K562 (cell line): ENCODE measurements at regions not wholly inside any gene's neighbourhood (a gene's known extent, or its start where the extent isn't known, plus 50 kb on each side); places are given as distances from the start of the nearest gene placed in this dataset.

ENCODE experiments used
- ARNT ChIP-seq, 2 experiments: fragments of 450-650 bp; IDR thresholded peaks; 2 replicates each; pipeline ENCODE4 v1.6.1; 2016; ENCODE audit warnings: mild to moderate bottlenecking in 1 of 2
- CTBP1 ChIP-seq: fragments of 450-650 bp; IDR thresholded peaks from 2 replicates; pipeline ENCODE4 v1.6.1; 2016; ENCODE audit warnings: borderline replicate concordance
- CXXC5 ChIP-seq: fragments of 250-450 bp; sonication (Bioruptor Pico); IDR thresholded peaks from 2 replicates; pipeline ENCODE4 v1.8.0; 2022; ENCODE audit warnings: inconsistent platforms, mild to moderate bottlenecking, moderate library complexity
- DACH1 ChIP-seq: fragments of 450-650 bp; IDR thresholded peaks from 2 replicates; pipeline ENCODE4 v1.6.1; 2018; ENCODE audit not compliant: partially characterized antibody
- DPF2 ChIP-seq: fragments of 450-650 bp; IDR thresholded peaks from 2 replicates; pipeline ENCODE4 v1.6.1; 2016
- EP300 ChIP-seq: IDR thresholded peaks from 2 replicates; pipeline ENCODE4 v1.6.1; 2012; ENCODE audit warnings: low read length, improper control_type of control experiment
- ETV6 ChIP-seq, 3 experiments: fragments of 150-350 bp in 1 of 3; sonication (generic) in 1 of 3; formaldehyde crosslinking in 1 of 3; IDR thresholded peaks; 2 replicates each; pipeline versions ENCODE4 v1.6.1 to v1.8.0; 2014 to 2022; ENCODE audit warnings: borderline replicate concordance in 2 of 3, low read depth in 2 of 3, antibody characterized with exemption in 1 of 3, low read length in 1 of 3, mild to moderate bottlenecking in 1 of 3, missing genetic modification reagents in 1 of 3
- HDAC2 ChIP-seq: fragments of 450-650 bp; IDR thresholded peaks from 2 replicates; pipeline ENCODE4 v1.6.1; 2016; ENCODE audit warnings: mild to moderate bottlenecking
- HINFP ChIP-seq: fragments of 450-650 bp; conservative IDR thresholded peaks from 2 replicates; pipeline ENCODE4 v1.6.1; 2016; ENCODE audit warnings: missing genetic modification characterization, low read depth, mild to moderate bottlenecking, control low read depth, missing compliant biosample characterization
- NFIC ChIP-seq: fragments of 450-650 bp; IDR thresholded peaks from 2 replicates; pipeline ENCODE4 v1.6.1; 2017; ENCODE audit warnings: mild to moderate bottlenecking, inconsistent platforms
- RNF219 ChIP-seq: fragments of 250-450 bp; sonication (Bioruptor Pico); IDR thresholded peaks from 2 replicates; pipeline ENCODE4 v1.5.0; 2022; ENCODE audit warnings: mild to moderate bottlenecking
- SMAD3 ChIP-seq: fragments of 450-650 bp; formaldehyde crosslinking; conservative IDR thresholded peaks from 2 replicates; pipeline ENCODE4 v1.4.0; 2020; ENCODE audit warnings: mild to moderate bottlenecking
- SOX6 ChIP-seq: fragments of 450-650 bp; IDR thresholded peaks from 2 replicates; pipeline ENCODE4 v1.6.1; 2014; ENCODE audit warnings: mild to moderate bottlenecking
- TAL1 ChIP-seq: fragments of 450-650 bp; IDR thresholded peaks from 2 replicates; pipeline ENCODE4 v1.6.1; 2016; ENCODE audit warnings: mild to moderate bottlenecking
- TEAD4 ChIP-seq, 2 experiments: sonication (generic) in 1 of 2; formaldehyde crosslinking in 1 of 2; IDR thresholded peaks; 2 replicates each; pipeline versions ENCODE4 v1.6.1 to v1.8.0; 2012 to 2022; ENCODE audit warnings: borderline replicate concordance in 1 of 2, inconsistent platforms in 1 of 2, low read length in 1 of 2, mild to moderate bottlenecking in 1 of 2, missing genetic modification reagents in 1 of 2
- ZBTB7A ChIP-seq: IDR thresholded peaks from 2 replicates; pipeline ENCODE4 v1.6.1; 2011; ENCODE audit warnings: low read depth, mild to moderate bottlenecking, low read length, moderate library complexity, borderline replicate concordance; ENCODE audit not compliant: control insufficient read depth
- ZNF436 ChIP-seq: fragments of 250-450, 450-650 bp; sonication (Bioruptor Pico); formaldehyde crosslinking; IDR thresholded peaks from 2 replicates; pipeline ENCODE4 v1.7.0; 2020; ENCODE audit warnings: mild to moderate bottlenecking

GRCh38 chr3:177300039-177300833 lies 103.0 kb upstream of the TBL1XR1 start (continued):
- TF ChIP-seq TEAD4 (IDR thresholded peaks at IDR 0.05; ENCODE audit: low read length) (peak; percentile 70), TEAD4 (CRISPR knock-in tag; IDR thresholded peaks at IDR 0.05; ENCODE audit: borderline replicate concordance) (no peak), CXXC5 (peak; percentile 53; the same call in 1 of the 2 replicates), NFIC (peak; percentile 39; the same call in 1 of the 2 replicates), ZBTB7A (peak; percentile 27; the same call in 1 of the 2 replicates), SMAD3 (CRISPR knock-in tag) (no peak), ARNT (IDR thresholded peaks at IDR 0.05) (peak in 1 of 2 experiments; percentile 21; a peak in 1 of 4 replicates), ZNF436 (CRISPR knock-in tag) (no peak), HDAC2 (peak; percentile 46; the same call in 1 of the 2 replicates), SOX6 (peak; percentile 58), HINFP (no peak), DPF2 (peak; percentile 83), RNF219 (CRISPR knock-in tag) (no peak), TAL1 (peak; percentile 62), EP300 (peak; percentile 56; the same call in 1 of the 2 replicates), CTBP1 (peak; percentile 69), ETV6 (IDR thresholded peaks at IDR 0.05; ENCODE audit: borderline replicate concordance in 1 of 2, low read depth in 2 of 2, low read length in 1 of 2) (0 out of 4 replicates have a peak, but pooled peaks of 1 of the 2 experiments have one; percentile 39), ETV6 (CRISPR knock-in tag; IDR thresholded peaks at IDR 0.05; ENCODE audit: borderline replicate concordance) (no peak), DACH1 (no peak)
